ENCODE measurements at regions not wholly inside any gene's neighbourhood (a gene's known extent, or its start where the extent isn't known, plus 50 kb on each side); places are given as distances from the start of the nearest gene placed in this dataset.

DNA sequence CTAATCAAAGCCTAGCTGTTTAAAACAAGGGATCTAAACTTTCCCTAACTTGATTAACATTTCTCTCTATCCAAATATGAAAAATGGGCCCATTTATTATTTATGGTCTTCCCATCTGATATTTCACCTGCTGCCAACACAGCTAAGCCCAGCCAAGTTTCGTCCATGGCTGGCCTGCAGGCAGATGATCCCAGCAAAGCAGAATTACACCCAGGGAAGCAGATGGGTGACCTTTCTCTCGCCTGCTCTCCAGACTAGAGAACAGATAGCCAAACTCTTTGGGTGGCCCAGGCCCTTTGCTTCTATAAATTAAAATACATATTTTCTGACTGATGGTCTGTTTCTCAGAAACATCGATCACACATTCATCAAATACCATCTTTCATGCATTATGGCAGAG is 1038.8 kb downstream of the AGBL1 start:
- DNase-seq (ENCODE audit: low read depth in 1 of 2, low spot score in 2 of 2) (no peak), FAIRE-seq (no peak)
- H3K4me1 ChIP-seq (replicated peaks in 1 of 4; ENCODE audit: control insufficient read depth in 3 of 4, insufficient read depth in 4 of 4, low read length in 3 of 4) = no peaks in the 10 kb centered on the region
- no peaks in the 10 kb centered on the region for H3K9me3 ChIP-seq (ENCODE audit: insufficient read depth in 2 of 2, low read depth in 1 of 2, low read length in 1 of 2)
- no peak overlapping the region for H2BK15ac ChIP-seq (ENCODE audit: low read length)
- H3K27me3 ChIP-seq (replicated peaks in 1 of 4; ENCODE audit: control insufficient read depth in 3 of 4, extremely low read depth in 1 of 4, insufficient read depth in 3 of 4, low read length in 3 of 4) = no peaks in the 10 kb centered on the region
- no peak overlapping the region for H3K18ac ChIP-seq (ENCODE audit: extremely low read depth, low read length)
- 79% methylated on average over 3 of the region's 3 CpGs; no CpG with 5 or more reads in 1 of the 2 experiments for WGBS, 2 experiments (ENCODE audit: extremely low coverage in 1 of 2, insufficient coverage in 1 of 2, insufficient read length in 1 of 2, insufficient replicate concordance in 2 of 2, low coverage in 1 of 2, low lambda C conversion rate in 2 of 2, missing lambda C conversion rate in 1 of 2)
- H4K20me1 ChIP-seq (replicated peaks in 1 of 2; ENCODE audit: control insufficient read depth in 1 of 2, insufficient read depth in 2 of 2, low read length in 2 of 2) = no peaks in the 10 kb centered on the region
- no peak overlapping the region for H3K14ac ChIP-seq (ENCODE audit: insufficient read length)
- POLR2A ChIA-PET (ENCODE audit: partially characterized antibody) = no interaction called here
- CTCF ChIA-PET (ENCODE audit: partially characterized antibody) = interaction anchor here (0.8 kb wide), 1 partner anchor 31 kb away, joined by 3 read pairs; no protein-coding TSS in a partner anchor
- no peak overlapping the region for H3K23ac ChIP-seq (ENCODE audit: insufficient read length)
- H3K36me3 ChIP-seq (ENCODE audit: control insufficient read depth in 2 of 4, insufficient read depth in 4 of 4, low read length in 3 of 4) = no peaks in the 10 kb centered on the region
- H2BK120ac ChIP-seq (replicated peaks; ENCODE audit: low read depth, low read length) = no peak overlapping the region
- H3K79me2 ChIP-seq (ENCODE audit: control insufficient read depth in 1 of 2, insufficient read depth in 2 of 2, low read length in 2 of 2) = no peaks in the 10 kb centered on the region
- no peak overlapping the region for H2BK12ac ChIP-seq (ENCODE audit: low read depth, low read length)
- H2AK5ac ChIP-seq (ENCODE audit: low read depth, low read length) = no peak overlapping the region
- H3K23me2 ChIP-seq (ENCODE audit: low read depth, low read length) = no peaks in the 10 kb centered on the region
- no peak overlapping the region for H4K5ac ChIP-seq (ENCODE audit: insufficient read length, low read depth, low read length)
- H4K91ac ChIP-seq (replicated peaks; ENCODE audit: insufficient read length, low read length) = no peak overlapping the region
- no peak overlapping the region for H3K4ac ChIP-seq (replicated peaks; ENCODE audit: insufficient read length, low read depth, low read length)
- no peak overlapping the region for H2AFZ ChIP-seq (ENCODE audit: low read length)
- H3K56ac ChIP-seq (replicated peaks; ENCODE audit: insufficient read length, low read depth, low read length) = no peak overlapping the region
- no peaks in the 10 kb centered on the region for H3K79me1 ChIP-seq (ENCODE audit: low read depth, low read length)
- H4K8ac ChIP-seq (ENCODE audit: extremely low read depth, insufficient read depth, low read length) = no peak overlapping the region
- H3K4me3 ChIP-seq (ENCODE audit: extremely low read depth in 1 of 4, insufficient read depth in 2 of 4, low read depth in 3 of 4, low read length in 4 of 4) = no peak overlapping the region
- no peak for TF ChIP-seq EZH2 (IDR thresholded peaks at IDR 0.05; ENCODE audit: low read depth, low read length, severe bottlenecking)
- no peak overlapping the region for H2BK20ac ChIP-seq (ENCODE audit: low read length)
- H3K4me2 ChIP-seq (ENCODE audit: insufficient read depth in 1 of 2, low read depth in 2 of 2, low read length in 2 of 2) = no peak overlapping the region
- no peak overlapping the region for H2BK5ac ChIP-seq (ENCODE audit: low read depth, low read length)
- H3K9ac ChIP-seq (replicated peaks in 1 of 4; ENCODE audit: extremely low read depth in 1 of 4, low read depth in 3 of 4, low read length in 3 of 4) = no peak overlapping the region
- no peak overlapping the region for H3K27ac ChIP-seq (ENCODE audit: low read depth, low read length)
